ENCODE measurements at regions not wholly inside any gene's neighbourhood (a gene's known extent, or its start where the extent isn't known, plus 50 kb on each side); places are given as distances from the start of the nearest gene placed in this dataset.

- no peak for TF ChIP-seq CTCF (IDR thresholded peaks at IDR 0.05)
- no peak for TF ChIP-seq FOXM1 (IDR thresholded peaks at IDR 0.05; ENCODE audit: low read depth)
- TF ChIP-seq REST (IDR thresholded peaks at IDR 0.05; ENCODE audit: low read depth, low read length) = no peak
- TF ChIP-seq SIN3A (IDR thresholded peaks at IDR 0.05; ENCODE audit: borderline replicate concordance, low read depth, low read length) = no peak
- TF ChIP-seq RXRA (IDR thresholded peaks at IDR 0.05; ENCODE audit: borderline replicate concordance, low read depth) = no peak
- TF ChIP-seq RCOR1 (IDR thresholded peaks at IDR 0.05; ENCODE audit: low read length) = no peak
- no peak for TF ChIP-seq ZBTB33 (IDR thresholded peaks at IDR 0.05; ENCODE audit: borderline replicate concordance, low read depth)
- TF ChIP-seq GABPA (IDR thresholded peaks at IDR 0.05; ENCODE audit: low read depth) = no peak
- no peak for TF ChIP-seq YY1 (IDR thresholded peaks at IDR 0.05; ENCODE audit: low read depth)
- no peak for TF ChIP-seq MEF2A (IDR thresholded peaks at IDR 0.05; ENCODE audit: borderline replicate concordance, low read depth)
- TF ChIP-seq JUND (IDR thresholded peaks at IDR 0.05) = no peak
- TF ChIP-seq POLR2AphosphoS5 (IDR thresholded peaks at IDR 0.05; ENCODE audit: low read depth, low read length) = no peak
- no peak for TF ChIP-seq TAF1 (IDR thresholded peaks at IDR 0.05; ENCODE audit: borderline replicate concordance, low read depth, low read length)
- no peak for TF ChIP-seq CHD2 (IDR thresholded peaks at IDR 0.05; ENCODE audit: low read length, partially characterized antibody)
Observed at GRCh38 chr5:105134328-105134727, 1571.7 kb upstream of the NUDT12 start.
